ENCODE measurements at regions not wholly inside any gene's neighbourhood (a gene's known extent, or its start where the extent isn't known, plus 50 kb on each side); places are given as distances from the start of the nearest gene placed in this dataset.

- TF ChIP-seq, protein P1, sequence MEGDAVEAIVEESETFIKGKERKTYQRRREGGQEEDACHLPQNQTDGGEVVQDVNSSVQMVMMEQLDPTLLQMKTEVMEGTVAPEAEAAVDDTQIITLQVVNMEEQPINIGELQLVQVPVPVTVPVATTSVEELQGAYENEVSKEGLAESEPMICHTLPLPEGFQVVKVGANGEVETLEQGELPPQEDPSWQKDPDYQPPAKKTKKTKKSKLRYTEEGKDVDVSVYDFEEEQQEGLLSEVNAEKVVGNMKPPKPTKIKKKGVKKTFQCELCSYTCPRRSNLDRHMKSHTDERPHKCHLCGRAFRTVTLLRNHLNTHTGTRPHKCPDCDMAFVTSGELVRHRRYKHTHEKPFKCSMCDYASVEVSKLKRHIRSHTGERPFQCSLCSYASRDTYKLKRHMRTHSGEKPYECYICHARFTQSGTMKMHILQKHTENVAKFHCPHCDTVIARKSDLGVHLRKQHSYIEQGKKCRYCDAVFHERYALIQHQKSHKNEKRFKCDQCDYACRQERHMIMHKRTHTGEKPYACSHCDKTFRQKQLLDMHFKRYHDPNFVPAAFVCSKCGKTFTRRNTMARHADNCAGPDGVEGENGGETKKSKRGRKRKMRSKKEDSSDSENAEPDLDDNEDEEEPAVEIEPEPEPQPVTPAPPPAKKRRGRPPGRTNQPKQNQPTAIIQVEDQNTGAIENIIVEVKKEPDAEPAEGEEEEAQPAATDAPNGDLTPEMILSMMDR (IDR thresholded peaks at IDR 0.05) = no peak
- no peaks in the 10 kb centered on the region for H3K27me3 Mint-ChIP-seq
- H3K4me3 ChIP-seq (ENCODE audit: low read length) = no peak overlapping the region
These were observed 1359.1 kb upstream of the ADGRL2 start for GRCh38 chr1:80441664-80442063.

GRCh38 chr1:80436851-80437250 is 1363.9 kb upstream of the ADGRL2 start:
- TF ChIP-seq, protein P1 (IDR thresholded peaks at IDR 0.05) = no peak
- H3K4me1 Mint-ChIP-seq (ENCODE audit: low read depth) = no peaks in the 10 kb centered on the region
- ChIA-PET CTCF (no interaction called here), POLR2A (no interaction called here)
- H3K4me1 ChIP-seq (ENCODE audit: insufficient read depth, low read length) = no peaks in the 10 kb centered on the region
- no peak overlapping the region for H3K27ac ChIP-seq (ENCODE audit: low read depth in 1 of 2, low read length in 2 of 2)
- no peaks in the 10 kb centered on the region for H3K36me3 ChIP-seq (ENCODE audit: insufficient read depth, low read length)
- H3K36me3 Mint-ChIP-seq (ENCODE audit: low read depth) = no peaks in the 10 kb centered on the region
- H3K4me3 Mint-ChIP-seq = no peak overlapping the region
- DNase-seq (no peak), ATAC-seq (ENCODE audit: poor library complexity) (no peak)
- intact Hi-C loops (cut with DNase I, micrococcal nuclease) = no loop called here
- peaks cover 9% of the 10 kb centered on the region for H3K9me3 Mint-ChIP-seq
- no peaks in the 10 kb centered on the region for H3K27me3 ChIP-seq (ENCODE audit: control insufficient read depth in 1 of 2, insufficient read depth in 2 of 2, low read length in 2 of 2)
- H3K27me3 Mint-ChIP-seq = no peaks in the 10 kb centered on the region
- H3K27ac Mint-ChIP-seq = no peak overlapping the region
- no peaks in the 10 kb centered on the region for H3K9me3 ChIP-seq (ENCODE audit: control insufficient read depth in 1 of 2, insufficient read depth in 1 of 2, low read length in 2 of 2)
- no peak overlapping the region for H3K4me3 ChIP-seq (ENCODE audit: low read length)

More at GRCh38 chr1:80441664-80442063, 1359.1 kb upstream of the ADGRL2 start:
- Mint-ChIP-seq H3K36me3 (ENCODE audit: low read depth) (no peaks in the 10 kb centered on the region), H3K9me3 (peaks cover 5% of the 10 kb centered on the region), H3K4me1 (ENCODE audit: low read depth) (no peaks in the 10 kb centered on the region), H3K4me3 (no peak overlapping the region), H3K27ac (no peak overlapping the region)
- ChIA-PET CTCF (no interaction called here), POLR2A (no interaction called here)
- H3K4me1 ChIP-seq (ENCODE audit: insufficient read depth, low read length) = no peaks in the 10 kb centered on the region
- H3K27me3 ChIP-seq (ENCODE audit: control insufficient read depth in 1 of 2, insufficient read depth in 2 of 2, low read length in 2 of 2) = no peaks in the 10 kb centered on the region
- peaks cover 0 to 7% of the 10 kb centered on the region in 2 experiments for H3K9me3 ChIP-seq (ENCODE audit: control insufficient read depth in 1 of 2, insufficient read depth in 1 of 2, low read length in 2 of 2)
- H3K27ac ChIP-seq (ENCODE audit: low read depth in 1 of 2, low read length in 2 of 2) = no peak overlapping the region
- no peak for ATAC-seq (ENCODE audit: poor library complexity)
- H3K36me3 ChIP-seq (ENCODE audit: insufficient read depth, low read length) = no peaks in the 10 kb centered on the region
- intact Hi-C loops (cut with DNase I, micrococcal nuclease) = no loop called here
- no peak for DNase-seq

DNA sequence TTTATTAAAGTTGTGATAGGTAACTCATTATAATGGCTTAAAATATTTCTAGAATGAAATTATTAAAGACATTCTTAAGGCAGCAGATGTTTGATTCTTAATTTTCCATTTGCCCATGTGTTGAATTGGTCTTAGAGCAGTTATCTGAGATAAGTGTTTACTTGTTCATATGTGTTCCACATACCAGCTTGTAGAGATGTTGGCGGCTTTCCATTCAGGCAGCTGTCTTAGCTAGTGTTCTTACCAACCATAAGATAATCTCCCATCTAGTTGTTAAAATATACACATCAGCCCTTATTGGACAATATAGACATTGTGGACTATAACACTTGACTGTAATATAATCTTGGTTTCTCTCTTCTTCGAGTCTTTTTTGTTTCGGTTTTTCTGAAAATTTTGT is 1372.9 kb upstream of the ADGRL2 start:
- Histone ChIP-seq H3K27me3 (ENCODE audit: control insufficient read depth in 1 of 2, insufficient read depth in 2 of 2, low read length in 2 of 2) (no peaks in the 10 kb centered on the region), H3K9me3 (ENCODE audit: control insufficient read depth in 1 of 2, insufficient read depth in 1 of 2, low read length in 2 of 2) (peaks cover 0 to under 1% of the 10 kb centered on the region in 2 experiments), H3K27ac (ENCODE audit: low read depth in 1 of 2, low read length in 2 of 2) (no peak overlapping the region), H3K36me3 (ENCODE audit: insufficient read depth, low read length) (no peaks in the 10 kb centered on the region), H3K4me3 (ENCODE audit: low read length) (no peak overlapping the region), H3K4me1 (ENCODE audit: insufficient read depth, low read length) (no peaks in the 10 kb centered on the region)
- Mint-ChIP-seq H3K27me3 (no peaks in the 10 kb centered on the region), H3K27ac (no peak overlapping the region), H3K4me3 (no peak overlapping the region), H3K4me1 (ENCODE audit: low read depth) (no peaks in the 10 kb centered on the region), H3K36me3 (ENCODE audit: low read depth) (no peaks in the 10 kb centered on the region), H3K9me3 (peaks cover 6% of the 10 kb centered on the region)
- ChIA-PET CTCF (no interaction called here), POLR2A (no interaction called here)
- intact Hi-C loops (cut with DNase I, micrococcal nuclease) = no loop called here
- ATAC-seq (ENCODE audit: poor library complexity) = no peak
- DNase-seq = no peak
- TF ChIP-seq, protein P1 (IDR thresholded peaks at IDR 0.05) = no peak
